Uterus (tissue), 3 donors: ENCODE measurements at regions not wholly inside any gene's neighbourhood (a gene's known extent, or its start where the extent isn't known, plus 50 kb on each side); places are given as distances from the start of the nearest gene placed in this dataset.

ENCODE experiments used
- DNase-seq, 2 donors: peaks; one replicate each; pipeline ENCODE4 v3.0.0-alpha.2; 2019 to 2020
- H3K27ac ChIP-seq, 2 donors: fragments of 200-600 bp; sonication (generic); 1 replicate in 1 of 2; 2 replicates in 1 of 2; pipeline ENCODE4 v1.5.1; 2016 to 2018
- H3K27me3 ChIP-seq, 2 donors: fragments of 200-600 bp; sonication (generic); one replicate each; pipeline ENCODE4 v1.5.1; 2018 to 2019; ENCODE audit warnings: control low read depth in 1 of 2
- H3K36me3 ChIP-seq, 2 donors: fragments of 200-600 bp; sonication (generic); one replicate each; pipeline ENCODE4 v1.5.1; 2019; ENCODE audit warnings: control low read depth in 1 of 2
- H3K4me1 ChIP-seq, 2 donors: fragments of 200-600 bp; sonication (generic); one replicate each; pipeline ENCODE4 v1.5.1; 2018 to 2019; ENCODE audit warnings: control low read depth in 1 of 2
- H3K4me3 ChIP-seq, 2 donors: fragments of 200-600 bp; sonication (generic); 1 replicate in 1 of 2; 2 replicates in 1 of 2; pipeline ENCODE4 v1.5.1; 2018 to 2019; ENCODE audit warnings: mild to moderate bottlenecking in 1 of 2
- H3K9me3 ChIP-seq, 2 donors: fragments of 200-600 bp; sonication (generic); one replicate each; pipeline ENCODE4 v1.5.1; 2019; ENCODE audit warnings: control low read depth in 1 of 2
- POLR2A ChIP-seq, 2 donors: fragments of 450-650 bp; IDR thresholded peaks; one replicate each; pipeline ENCODE4 v1.6.1; 2016; ENCODE audit warnings: antibody characterized with exemption in 2 of 2, mild to moderate bottlenecking in 1 of 2, moderate library complexity in 1 of 2
- intact Hi-C: fragments of 100-400 bp; cut with DNase I; formaldehyde crosslinking; loops from one replicate; pipeline ENCODE4 v1.15.1; 2023; ENCODE audit warnings: low total_unique reads
- TF ChIP-seq, protein P1 (sequence below), 4 experiments: fragments of 200-600 bp in 2 of 4; fragments of 450-650 bp in 2 of 4; sonication (generic) in 2 of 4; IDR thresholded peaks; one replicate each; pipeline ENCODE4 v1.5.1; 2016 to 2019; ENCODE audit warnings: antibody characterized with exemption in 4 of 4, mild to moderate bottlenecking in 2 of 4, moderate library complexity in 1 of 4
- donor health status: DM: yes; HTN: yes; CAD: no.

DNA sequence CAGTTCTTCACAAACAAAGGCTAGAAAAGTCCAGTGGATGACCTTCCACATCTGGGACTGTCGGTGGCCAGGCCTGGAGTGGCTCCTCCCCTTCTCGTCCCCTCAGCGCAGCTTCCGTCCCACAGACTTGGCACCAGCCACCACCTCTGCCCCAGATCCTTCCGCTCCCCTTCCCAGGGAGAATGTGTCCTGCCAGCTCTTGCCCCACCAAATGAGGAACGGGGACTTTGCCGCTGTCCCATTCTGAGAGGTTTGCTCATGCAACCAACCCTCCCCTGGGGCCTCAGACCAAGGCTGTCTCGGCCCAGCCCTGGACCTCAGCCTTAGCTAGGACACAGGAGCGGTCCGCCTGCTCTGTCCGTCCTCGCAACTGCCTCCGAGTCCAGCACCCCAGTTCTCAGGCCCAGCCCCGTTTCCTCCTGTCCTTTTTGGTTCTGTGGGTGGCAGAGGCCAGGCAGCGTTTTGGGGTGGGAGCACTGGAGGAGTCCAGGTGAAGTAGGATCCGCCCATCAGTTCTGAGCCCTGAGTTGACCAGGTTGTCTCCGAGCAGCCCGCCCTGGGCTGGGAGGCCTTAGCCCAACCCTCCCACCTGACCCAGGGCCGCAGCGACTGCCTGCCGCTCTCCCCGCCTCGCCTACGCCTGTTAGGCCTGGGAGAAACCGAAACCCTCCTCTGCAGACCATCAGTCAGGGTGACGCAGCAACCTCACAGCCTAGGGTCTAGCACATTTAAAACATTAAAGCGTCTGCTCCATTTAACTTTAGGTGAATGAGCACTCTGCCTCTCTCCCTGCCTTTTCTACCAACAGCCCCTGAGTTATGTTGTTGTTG is 284.3 kb downstream of the FOXO1 start:
- H3K36me3 ChIP-seq = no peaks in the 10 kb centered on the region
- H3K4me1 ChIP-seq = no peaks in the 10 kb centered on the region
- no peaks in the 10 kb centered on the region for H3K27me3 ChIP-seq
- DNase-seq = no peak
- intact Hi-C loops = no loop called here
- H3K27ac ChIP-seq = no peak overlapping the region
- H3K9me3 ChIP-seq = no peaks in the 10 kb centered on the region
- H3K4me3 ChIP-seq = no peak overlapping the region
- no peak for TF ChIP-seq POLR2A (IDR thresholded peaks at IDR 0.05)

DNA sequence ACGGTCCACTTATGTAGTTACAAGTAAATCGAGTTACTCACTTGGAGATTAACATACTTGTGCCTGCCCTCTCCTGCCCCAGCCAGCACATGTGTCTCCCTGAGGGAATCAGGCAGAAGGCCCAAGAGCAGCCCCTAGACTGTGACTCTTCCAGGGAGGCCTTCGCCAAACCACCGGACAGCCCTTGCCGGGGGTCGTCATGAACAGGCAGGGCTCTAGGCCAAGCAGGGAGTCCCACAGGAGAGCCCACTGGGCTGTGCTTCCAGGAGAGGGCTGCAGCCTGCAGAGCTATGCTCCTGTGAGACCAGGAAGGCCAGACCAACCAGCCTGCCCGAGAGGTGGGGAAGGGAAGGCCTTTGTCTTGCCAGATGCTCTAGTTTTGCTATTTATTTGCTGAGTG is 283.3 kb downstream of the FOXO1 start:
- Histone ChIP-seq H3K36me3 (no peaks in the 10 kb centered on the region), H3K4me1 (no peaks in the 10 kb centered on the region), H3K9me3 (no peaks in the 10 kb centered on the region), H3K4me3 (no peak overlapping the region), H3K27ac (no peak overlapping the region), H3K27me3 (no peaks in the 10 kb centered on the region)
- no peak for DNase-seq
- no peak for TF ChIP-seq POLR2A (IDR thresholded peaks at IDR 0.05)
- TF ChIP-seq, protein P1, sequence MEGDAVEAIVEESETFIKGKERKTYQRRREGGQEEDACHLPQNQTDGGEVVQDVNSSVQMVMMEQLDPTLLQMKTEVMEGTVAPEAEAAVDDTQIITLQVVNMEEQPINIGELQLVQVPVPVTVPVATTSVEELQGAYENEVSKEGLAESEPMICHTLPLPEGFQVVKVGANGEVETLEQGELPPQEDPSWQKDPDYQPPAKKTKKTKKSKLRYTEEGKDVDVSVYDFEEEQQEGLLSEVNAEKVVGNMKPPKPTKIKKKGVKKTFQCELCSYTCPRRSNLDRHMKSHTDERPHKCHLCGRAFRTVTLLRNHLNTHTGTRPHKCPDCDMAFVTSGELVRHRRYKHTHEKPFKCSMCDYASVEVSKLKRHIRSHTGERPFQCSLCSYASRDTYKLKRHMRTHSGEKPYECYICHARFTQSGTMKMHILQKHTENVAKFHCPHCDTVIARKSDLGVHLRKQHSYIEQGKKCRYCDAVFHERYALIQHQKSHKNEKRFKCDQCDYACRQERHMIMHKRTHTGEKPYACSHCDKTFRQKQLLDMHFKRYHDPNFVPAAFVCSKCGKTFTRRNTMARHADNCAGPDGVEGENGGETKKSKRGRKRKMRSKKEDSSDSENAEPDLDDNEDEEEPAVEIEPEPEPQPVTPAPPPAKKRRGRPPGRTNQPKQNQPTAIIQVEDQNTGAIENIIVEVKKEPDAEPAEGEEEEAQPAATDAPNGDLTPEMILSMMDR (IDR thresholded peaks at IDR 0.05) = no peak
- intact Hi-C loops = no loop called here

DNA sequence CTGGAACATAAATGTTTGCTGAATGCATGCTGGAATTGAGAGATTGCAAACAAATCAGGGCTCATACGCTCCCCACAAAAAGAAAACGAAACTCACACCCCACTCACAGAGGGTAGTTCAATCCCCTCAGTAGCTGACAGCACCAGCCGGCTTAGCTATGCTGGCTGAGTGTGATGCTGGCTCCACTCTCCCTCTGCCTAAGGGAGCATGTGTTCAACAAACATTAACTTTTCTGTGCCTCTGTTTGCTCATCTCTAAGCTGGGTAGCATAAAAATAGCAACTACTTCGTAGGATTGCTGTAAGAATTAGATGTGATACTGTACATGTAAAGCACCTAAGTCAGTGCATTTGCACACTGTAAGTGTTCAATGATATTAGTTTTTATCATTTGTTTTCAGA is 282.6 kb downstream of the FOXO1 start:
- H3K4me1 ChIP-seq = no peaks in the 10 kb centered on the region
- DNase-seq = no peak
- H3K36me3 ChIP-seq = no peaks in the 10 kb centered on the region
- no peak overlapping the region for H3K4me3 ChIP-seq
- no peak overlapping the region for H3K27ac ChIP-seq
- H3K9me3 ChIP-seq = no peaks in the 10 kb centered on the region
- H3K27me3 ChIP-seq = no peaks in the 10 kb centered on the region
- TF ChIP-seq, protein P1 (IDR thresholded peaks at IDR 0.05) = no peak
- no peak for TF ChIP-seq POLR2A (IDR thresholded peaks at IDR 0.05)
- intact Hi-C loops = no loop called here

DNA sequence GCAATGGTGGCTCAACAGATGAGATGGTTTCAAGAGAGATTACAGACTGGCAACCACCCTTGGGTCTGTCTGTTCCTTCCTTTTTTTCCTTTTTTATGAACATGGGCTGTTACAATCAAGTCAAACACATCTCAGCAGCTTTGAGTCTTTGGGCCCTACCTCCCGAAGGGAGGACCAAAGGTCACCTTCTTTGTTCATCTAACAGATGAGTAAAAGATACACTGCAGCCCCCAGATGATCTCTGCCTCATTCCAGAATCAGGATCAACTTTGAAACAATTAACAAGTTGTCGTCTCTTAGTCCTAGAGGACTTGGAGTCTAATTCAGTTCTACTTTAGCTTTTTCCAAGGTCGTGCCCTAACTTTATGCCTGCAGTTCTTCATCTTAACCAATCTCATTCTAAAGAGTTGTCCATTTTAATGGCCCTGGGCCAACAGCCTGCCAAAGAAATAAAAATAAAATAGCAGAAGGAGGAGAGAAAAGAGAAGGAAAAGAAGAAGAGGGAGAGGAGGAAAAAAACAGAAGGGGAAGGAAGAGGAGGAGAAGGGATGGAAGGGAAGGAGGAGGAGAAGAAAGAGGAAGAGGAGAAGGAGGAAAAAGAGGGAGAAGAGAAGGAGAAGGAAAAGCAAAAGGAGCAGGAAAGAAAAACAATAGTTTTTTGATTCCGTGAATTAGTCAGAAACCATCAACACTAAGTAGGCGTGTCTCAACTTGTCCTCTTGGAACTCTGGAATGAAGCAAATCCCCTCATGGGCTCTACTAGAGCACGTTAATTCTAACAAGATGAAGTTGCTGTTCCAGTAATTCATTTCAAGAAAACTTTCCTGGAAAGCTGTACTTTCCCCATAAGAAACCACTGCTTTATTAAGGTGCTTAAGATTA is 281.2 kb downstream of the FOXO1 start:
- H3K36me3 ChIP-seq = no peaks in the 10 kb centered on the region
- no peak for TF ChIP-seq POLR2A (IDR thresholded peaks at IDR 0.05)
- TF ChIP-seq, protein P1 (IDR thresholded peaks at IDR 0.05) = no peak

DNA sequence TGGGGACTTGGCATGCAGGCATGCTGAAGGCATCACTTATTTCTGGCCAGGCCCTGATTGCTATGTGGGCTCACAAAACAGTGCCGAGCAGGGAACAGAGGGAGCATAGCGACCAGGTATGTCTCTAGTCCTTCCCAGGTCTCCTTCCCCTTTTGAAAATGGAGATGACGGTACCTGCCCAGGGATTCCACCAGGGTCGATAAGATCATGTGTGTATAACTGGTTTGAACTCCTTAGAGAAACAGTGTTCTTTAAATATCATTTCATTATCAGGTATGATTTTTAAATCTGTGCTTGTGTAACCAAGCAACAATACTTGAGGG is 280.6 kb downstream of the FOXO1 start:
- DNase-seq = no peak
- Histone ChIP-seq H3K27me3 (no peaks in the 10 kb centered on the region), H3K9me3 (no peaks in the 10 kb centered on the region), H3K27ac (no peak overlapping the region), H3K4me1 (no peaks in the 10 kb centered on the region), H3K4me3 (no peak overlapping the region), H3K36me3 (no peaks in the 10 kb centered on the region)
- TF ChIP-seq POLR2A (IDR thresholded peaks at IDR 0.05) = no peak
- TF ChIP-seq, protein P1 (IDR thresholded peaks at IDR 0.05) = no peak
- intact Hi-C loops = no loop called here

More for the DNA sequence above, 281.2 kb downstream of the FOXO1 start:
- DNase-seq = no peak
- intact Hi-C loops = no loop called here
- Histone ChIP-seq H3K9me3 (no peaks in the 10 kb centered on the region), H3K4me1 (no peaks in the 10 kb centered on the region), H3K27ac (no peak overlapping the region), H3K27me3 (no peaks in the 10 kb centered on the region), H3K4me3 (no peak overlapping the region)
